NCI-H446 treated with DMSO at 0.1 percent for 48 hours (cell line): ENCODE measurements at regions not wholly inside any gene's neighbourhood (a gene's known extent, or its start where the extent isn't known, plus 50 kb on each side); places are given as distances from the start of the nearest gene placed in this dataset.
"Not testable (repeated sequence)": the region's sequence is repeated elsewhere in the genome, so short reads cannot be mapped to it uniquely, and the experiment has no call there.

Experiments used
- DNase-seq: peaks from one replicate; lab custom pipeline; 2025; lab: John Stamatoyannopoulos, UW

DNA sequence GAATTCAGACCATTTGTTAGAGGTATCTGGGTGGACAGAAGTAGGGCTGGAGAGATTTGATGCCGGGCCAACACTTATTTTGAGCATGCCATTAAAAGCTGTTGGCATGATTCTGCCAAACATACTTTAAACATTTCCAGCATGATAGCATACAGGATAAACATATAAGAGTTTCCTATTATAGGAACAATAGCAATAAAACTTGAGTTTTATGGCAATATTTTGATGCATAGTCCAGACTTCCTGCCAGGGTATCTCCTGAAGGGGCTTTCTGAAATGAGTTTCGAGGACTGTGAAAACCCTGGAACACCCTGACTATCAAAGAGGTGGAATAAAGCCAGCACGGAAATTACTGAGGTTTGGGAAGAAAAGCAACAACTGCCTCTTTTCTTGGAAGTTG, 1398.0 kb upstream of the NXPH2 start:
- no peak for DNase-seq

DNA sequence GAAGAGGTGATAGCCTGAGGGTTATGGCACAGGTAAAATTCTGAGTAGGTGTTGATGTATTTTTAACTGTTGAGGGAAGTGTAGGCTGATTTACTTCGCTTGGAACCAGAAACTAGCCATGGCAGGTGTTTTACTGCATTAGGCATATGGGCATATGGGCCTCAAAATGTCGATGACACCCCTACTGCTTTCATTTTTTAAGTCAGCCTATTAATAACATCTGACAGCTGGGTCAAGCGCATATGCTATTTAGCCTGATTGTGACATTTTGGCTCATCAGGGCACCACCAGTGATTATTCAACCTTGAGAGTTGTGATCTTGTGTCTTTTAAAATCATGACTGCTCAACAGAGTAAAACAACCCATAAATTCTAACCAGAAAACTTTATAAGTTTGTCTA, 1396.9 kb upstream of the NXPH2 start:
- DNase-seq: no peak

DNA sequence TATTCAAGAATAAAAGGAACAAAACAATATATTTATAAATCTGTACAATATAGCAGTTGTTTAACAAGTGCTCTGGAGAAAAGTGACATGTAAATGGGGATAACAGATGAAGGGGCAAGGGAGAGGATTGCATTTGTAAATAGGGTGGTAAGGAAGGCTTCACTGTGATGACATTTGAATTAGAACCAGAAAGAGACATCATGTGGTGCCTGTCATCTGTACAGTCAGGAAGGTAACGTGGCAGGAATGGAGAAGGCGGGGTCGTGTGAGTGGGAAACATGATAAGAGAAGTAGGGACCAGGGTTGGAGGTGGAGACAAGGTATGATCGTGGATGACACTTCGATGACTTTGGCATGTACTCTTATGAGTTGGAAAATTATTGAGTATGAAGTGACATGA, 1393.6 kb upstream of the NXPH2 start:
- no peak for DNase-seq

DNA sequence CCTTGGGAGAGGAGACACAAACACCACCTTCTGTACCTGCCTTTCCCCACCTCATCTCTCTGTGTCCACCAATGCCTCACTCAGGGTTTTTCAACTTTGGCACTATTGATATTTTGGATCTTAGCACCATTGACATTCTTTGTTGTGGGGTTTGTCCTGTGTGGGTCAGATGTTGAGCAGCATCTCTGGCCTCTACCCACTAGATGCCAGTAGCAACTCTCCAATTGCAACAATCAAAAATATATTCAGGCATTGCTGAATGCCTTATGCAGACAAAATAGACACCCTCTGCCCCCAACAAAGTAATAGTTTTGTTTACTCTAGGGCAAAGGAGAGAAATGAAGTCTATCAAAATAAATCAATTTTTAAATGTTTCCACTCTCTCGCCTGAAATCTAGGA, 1384.3 kb upstream of the NXPH2 start:
- DNase-seq: no peak

DNA sequence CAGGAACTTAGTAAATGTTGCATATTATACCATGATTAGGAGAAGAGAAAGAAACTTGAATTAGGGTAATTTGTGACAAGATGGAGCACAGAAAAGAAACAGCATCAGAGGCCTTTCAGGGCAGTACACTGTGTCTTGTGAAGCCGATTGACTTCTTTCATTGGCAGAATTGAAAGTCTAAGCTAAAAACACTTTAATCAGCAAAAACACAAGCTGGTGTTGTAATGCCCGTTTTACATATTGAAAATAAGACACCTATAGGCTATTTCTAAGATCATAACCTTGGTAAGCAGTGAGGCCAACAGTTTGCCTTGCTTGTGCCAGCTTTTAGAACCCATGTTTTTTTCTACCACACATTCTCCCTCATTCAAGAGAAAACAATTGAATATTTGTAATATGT, 1378.1 kb upstream of the NXPH2 start:
- DNase-seq: no peak

DNA sequence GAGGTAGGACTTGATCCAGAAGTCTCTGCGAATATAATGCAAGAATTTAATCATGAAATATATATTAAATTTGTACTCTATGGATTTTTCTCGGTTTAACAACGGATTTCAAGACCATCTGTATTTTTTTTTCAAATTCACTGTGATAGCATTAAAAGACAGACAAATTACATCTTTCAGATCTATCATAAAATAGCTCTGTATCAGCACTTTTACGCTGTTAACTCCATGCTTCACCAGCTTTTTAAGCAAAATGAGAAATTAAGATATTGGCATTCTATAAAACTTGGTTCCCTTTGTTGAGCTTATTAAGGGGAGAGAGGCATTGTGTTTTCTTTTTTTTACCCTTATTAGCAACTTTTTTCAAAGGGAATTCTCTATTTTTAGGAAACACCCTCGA, 1377.6 kb upstream of the NXPH2 start:
- DNase-seq: no peak

DNA sequence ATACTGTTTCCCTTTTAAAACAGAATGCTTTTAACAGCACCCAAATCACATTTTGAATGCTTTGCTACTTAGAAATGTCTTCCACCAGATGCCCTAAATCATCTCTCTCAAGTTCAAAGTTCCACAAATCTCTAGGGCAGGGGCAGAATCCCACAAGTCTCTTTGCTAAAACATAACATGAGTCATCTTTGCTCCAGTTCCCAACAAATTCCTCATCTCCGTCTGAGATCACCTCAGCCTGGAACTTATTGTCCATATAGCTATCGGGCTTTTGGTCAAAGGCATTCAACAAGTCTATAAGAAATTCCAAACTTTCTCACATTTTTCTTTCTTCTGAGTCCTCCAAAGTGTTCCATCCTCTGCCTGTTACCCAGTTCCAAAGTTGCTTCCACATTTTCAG, 1374.5 kb upstream of the NXPH2 start:
- no peak for DNase-seq

DNA sequence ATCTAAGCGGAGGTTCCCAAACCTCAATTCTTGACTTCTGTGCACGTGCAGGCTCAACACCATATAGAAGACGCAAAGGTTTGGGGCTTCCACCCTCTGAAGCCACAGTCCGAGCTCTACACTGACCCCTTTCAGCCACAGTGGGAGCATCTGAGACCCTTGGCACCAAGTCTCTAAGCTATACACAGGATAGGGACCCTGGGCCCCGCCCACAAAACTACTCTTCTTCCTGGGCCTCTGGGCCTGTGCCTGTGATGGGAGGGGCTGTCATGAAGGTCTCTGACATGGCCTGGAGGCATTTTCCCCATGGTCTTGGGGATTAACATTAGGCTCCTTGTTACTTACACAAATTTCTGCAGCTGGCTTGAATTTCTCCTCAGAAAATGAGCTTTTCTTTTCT, 1374.1 kb upstream of the NXPH2 start:
- DNase-seq: no peak

DNA sequence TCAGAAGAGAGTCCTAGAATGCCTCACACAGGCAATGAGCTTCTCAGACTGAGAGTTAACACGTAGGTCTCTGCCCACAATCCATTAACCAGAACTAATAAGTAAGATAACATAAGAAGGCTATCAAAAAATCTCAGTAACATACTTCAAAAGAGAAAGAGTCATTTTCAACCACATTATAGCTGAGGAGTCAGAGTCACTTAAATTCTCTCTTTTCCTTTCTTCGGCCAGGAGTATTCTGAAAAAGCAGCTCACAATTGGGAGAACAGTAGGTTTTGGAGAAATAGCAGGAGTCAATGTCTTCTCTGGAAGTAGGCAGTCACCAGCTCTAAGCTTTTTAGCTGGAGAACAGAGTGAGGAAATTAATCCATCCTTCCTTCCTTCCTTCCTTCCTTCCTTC, 1364.4 kb upstream of the NXPH2 start:
- DNase-seq: no peak

DNA sequence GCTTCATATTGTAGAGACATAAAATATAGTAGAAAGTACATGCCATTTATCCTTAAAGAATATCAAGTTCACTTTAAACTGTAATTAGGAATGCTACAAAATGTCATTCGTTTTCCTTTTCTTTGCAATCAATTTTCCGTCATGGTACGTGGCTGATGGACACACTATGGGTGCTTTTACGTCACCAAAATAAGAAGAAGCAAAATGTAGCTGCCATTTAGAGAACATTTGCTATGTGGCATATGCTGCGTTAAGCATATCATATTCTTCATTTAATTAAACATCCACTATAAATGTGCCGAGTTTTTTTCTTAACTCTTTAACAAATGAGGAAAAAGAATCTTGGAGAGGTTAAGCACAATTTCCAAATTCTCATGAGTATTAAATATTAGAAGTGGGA, 1358.5 kb upstream of the NXPH2 start:
- DNase-seq: no peak

- DNase-seq: no peak
Measured at GRCh38 chr2:140136861-140137260, 1356.7 kb upstream of the NXPH2 start.

GRCh38 chr2:140136366-140136765, 1356.2 kb upstream of the NXPH2 start:
- no peak for DNase-seq

DNA sequence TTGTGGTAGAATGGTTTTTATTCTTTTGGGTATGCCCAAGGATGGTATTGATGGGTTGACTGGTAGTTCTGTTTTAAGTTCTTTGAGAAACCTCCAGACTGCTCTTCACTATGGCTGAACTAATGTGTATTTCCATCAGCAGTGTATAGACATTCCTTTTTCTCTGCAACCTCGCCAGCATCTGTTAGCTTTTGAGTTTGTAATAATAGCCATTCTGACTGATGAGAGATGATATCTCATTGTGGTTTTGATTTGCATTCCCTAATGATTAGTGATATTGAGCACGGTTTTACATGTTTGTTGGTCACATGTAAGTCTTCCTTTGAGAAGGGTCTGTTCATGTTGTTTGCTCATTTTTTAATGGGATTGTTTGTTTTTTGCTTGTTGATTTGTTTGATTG, 1348.7 kb upstream of the NXPH2 start:
- DNase-seq: no peak

DNA sequence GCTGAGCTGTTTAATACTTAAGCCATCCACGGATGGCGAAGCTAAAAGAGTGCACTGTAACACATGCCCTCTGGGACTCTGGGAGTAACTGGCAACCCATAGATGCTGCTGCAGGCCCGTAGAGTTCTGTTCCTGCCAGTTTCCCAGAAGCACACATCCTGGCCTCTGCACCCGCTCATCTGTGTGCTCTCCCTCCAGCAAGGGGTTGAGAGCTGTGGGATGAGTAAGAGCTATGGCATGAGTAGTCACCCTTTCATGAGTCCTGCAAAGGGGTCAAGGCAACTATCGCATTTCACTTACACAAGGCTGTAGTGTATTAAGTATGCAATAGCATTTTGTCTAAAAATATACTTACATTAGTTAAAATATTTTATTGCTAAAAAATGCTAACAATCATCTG, 1341.8 kb upstream of the NXPH2 start:
- no peak for DNase-seq

GRCh38 chr2:140117386-140117785, 1337.2 kb upstream of the NXPH2 start:
- no peak for DNase-seq

DNA sequence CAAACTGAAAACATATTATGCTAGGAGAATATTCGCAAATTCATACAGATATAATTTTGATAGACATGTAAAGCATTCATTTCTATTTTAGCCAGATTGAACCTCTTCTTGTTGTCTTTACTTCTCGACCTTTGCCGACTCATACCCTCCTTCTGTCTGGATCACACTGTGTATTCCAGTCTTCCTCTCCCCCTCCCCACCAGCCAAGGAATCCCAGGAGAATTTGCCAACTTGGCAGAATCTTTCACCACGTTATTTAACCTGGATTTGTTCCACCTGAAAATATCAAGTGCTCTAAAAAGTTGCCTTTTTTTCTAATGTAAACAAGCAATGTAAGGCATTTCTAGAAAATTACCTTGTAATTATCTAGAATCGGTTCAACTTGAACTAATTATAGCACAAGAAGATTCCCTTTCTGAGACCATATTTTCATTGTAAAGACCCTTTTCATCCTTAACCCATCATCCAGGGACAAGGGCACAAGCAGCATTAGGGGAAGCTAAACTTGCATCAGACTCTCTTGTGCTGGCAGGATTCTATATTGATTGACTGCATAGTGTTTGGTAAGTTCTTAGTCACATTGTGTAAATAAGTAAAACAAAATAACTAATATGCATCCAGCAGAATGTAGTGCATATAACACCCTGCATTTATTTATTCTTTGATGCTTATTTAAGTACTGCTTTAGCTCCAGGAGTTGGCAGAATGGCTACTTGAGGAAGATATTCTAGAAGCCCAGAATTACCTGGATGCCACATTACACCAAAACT, 1328.7 kb upstream of the NXPH2 start:
- no peak for DNase-seq

DNA sequence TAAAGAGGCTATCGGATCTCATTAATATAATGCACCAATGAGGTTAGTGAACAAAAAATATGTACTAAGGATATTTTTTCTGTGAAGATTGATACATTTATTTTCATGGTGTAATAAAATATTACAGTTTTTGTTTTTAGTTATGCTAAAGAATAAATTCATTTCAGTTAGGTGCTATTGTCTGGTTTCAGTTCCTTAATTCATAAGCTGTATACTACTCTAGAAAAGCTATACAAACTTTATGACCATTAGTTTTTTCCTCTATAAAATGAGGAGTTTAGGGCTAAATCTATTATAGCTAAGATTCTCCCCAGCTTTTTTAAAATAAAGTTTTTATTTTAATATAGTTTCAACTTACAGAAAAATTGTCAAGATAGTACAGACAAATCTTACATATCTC, 1311.7 kb upstream of the NXPH2 start:
- DNase-seq: no peak

DNA sequence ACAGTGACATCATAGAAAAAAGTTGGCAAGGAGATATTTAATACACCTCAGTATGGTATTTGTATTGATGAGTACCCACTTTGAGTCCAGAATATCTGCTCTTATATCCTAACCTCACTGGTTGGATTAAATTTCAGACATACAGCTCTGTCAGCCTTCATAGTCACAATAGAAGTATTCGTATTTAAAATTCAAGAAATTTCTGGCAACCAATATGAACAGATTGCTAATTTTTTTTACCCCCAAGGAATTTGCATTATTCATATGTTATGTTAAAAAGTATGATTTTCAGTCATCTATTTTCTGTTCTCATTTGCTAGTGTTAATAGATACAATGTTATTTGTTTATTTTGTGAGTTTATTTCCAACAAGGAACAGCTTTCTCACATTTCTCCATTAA, 1306.8 kb upstream of the NXPH2 start:
- no peak for DNase-seq

GRCh38 chr2:140085674-140086073, 1305.5 kb upstream of the NXPH2 start:
- peak; percentile 11 for DNase-seq

- no peak for DNase-seq
Measured at GRCh38 chr2:140079038-140079437, 1298.8 kb upstream of the NXPH2 start.

DNA sequence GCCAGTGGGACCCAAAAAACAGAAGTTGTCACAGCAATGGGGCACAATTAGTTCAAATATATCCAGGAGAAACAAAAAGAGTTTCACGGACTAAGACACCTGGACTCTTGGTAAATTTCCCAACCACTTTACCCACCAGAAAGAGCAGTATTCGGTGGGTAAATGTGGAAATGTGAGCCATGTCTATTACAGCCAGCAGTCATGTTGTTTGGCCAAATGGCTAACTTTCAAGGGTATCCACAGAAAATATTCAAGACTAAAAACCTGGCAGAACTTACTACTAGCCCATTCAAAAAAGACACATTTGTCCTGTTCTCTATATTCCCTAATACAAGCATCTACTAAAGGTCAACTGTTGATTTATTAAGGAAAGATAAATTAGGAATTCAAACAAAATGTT, 1296.0 kb upstream of the NXPH2 start:
- DNase-seq: no peak

GRCh38 chr2:140073763-140074162, 1293.6 kb upstream of the NXPH2 start:
- not testable (repeated sequence) for DNase-seq

- no peak for DNase-seq
Measured at GRCh38 chr2:140067661-140068060, 1287.5 kb upstream of the NXPH2 start.

- DNase-seq: no peak
Measured at GRCh38 chr2:140064243-140064642, 1284.1 kb upstream of the NXPH2 start.

- peak; percentile 42 for DNase-seq
Measured at GRCh38 chr2:140063356-140063755, 1283.2 kb upstream of the NXPH2 start.
